HEK293T (cell line): ENCODE measurements at regions not wholly inside any gene's neighbourhood (a gene's known extent, or its start where the extent isn't known, plus 50 kb on each side); places are given as distances from the start of the nearest gene placed in this dataset.

Experiments used
- CTCF ChIA-PET: fragments of 350-600 bp; formaldehyde crosslinking; extraction: SDS; loops from one replicate; lab custom pipeline; 2021; ENCODE audit warnings: antibody characterized with exemption, inconsistent platforms; lab: Yijun Ruan, JAX
- POLR2A ChIA-PET: fragments of 350-600 bp; formaldehyde crosslinking; extraction: SDS; loops from one replicate; lab custom pipeline; 2020; ENCODE audit warnings: antibody characterized with exemption, inconsistent platforms; lab: Yijun Ruan, JAX
- DNase-seq: peaks from one replicate; pipeline ENCODE4 v3.0.0; 2012; ENCODE audit warnings: mixed read lengths; ENCODE audit errors: extremely low spot score
- ARNT ChIP-seq: fragments of 450-650 bp; IDR thresholded peaks from 2 replicates; pipeline ENCODE4 v1.6.1; 2017; ENCODE audit warnings: mild to moderate bottlenecking
- BHLHE40 ChIP-seq: fragments of 450-650 bp; IDR thresholded peaks from 2 replicates; pipeline ENCODE4 v1.6.1; 2016; ENCODE audit warnings: mild to moderate bottlenecking, moderate library complexity, borderline replicate concordance
- CTBP1 ChIP-seq: fragments of 450-650 bp; IDR thresholded peaks from 2 replicates; pipeline ENCODE4 v1.6.1; 2016; ENCODE audit warnings: borderline replicate concordance
- ELF4 ChIP-seq: fragments of 450-650 bp; IDR thresholded peaks from 2 replicates; pipeline ENCODE4 v1.6.1; 2017; ENCODE audit warnings: antibody characterized with exemption
- FOXA1 ChIP-seq: fragments of 450-650 bp; IDR thresholded peaks from 2 replicates; pipeline ENCODE4 v1.6.1; 2016; ENCODE audit warnings: mild to moderate bottlenecking
- FOXK2 ChIP-seq: fragments of 450-650 bp; IDR thresholded peaks from 2 replicates; pipeline ENCODE4 v1.6.1; 2016; ENCODE audit warnings: mild to moderate bottlenecking
- FOXM1 ChIP-seq: fragments of 450-650 bp; IDR thresholded peaks from 2 replicates; pipeline ENCODE4 v1.6.1; 2017; ENCODE audit warnings: mild to moderate bottlenecking, borderline replicate concordance
- HDGF ChIP-seq: fragments of 450-650 bp; IDR thresholded peaks from 2 replicates; pipeline ENCODE4 v1.6.1; 2017; ENCODE audit warnings: antibody characterized with exemption, borderline replicate concordance
- L3MBTL2 ChIP-seq: fragments of 450-650 bp; conservative IDR thresholded peaks from 2 replicates; pipeline ENCODE4 v1.6.1; 2016; ENCODE audit warnings: mild to moderate bottlenecking
- LEF1 ChIP-seq: fragments of 450-650 bp; IDR thresholded peaks from 2 replicates; pipeline ENCODE4 v1.6.1; 2017; ENCODE audit warnings: mild to moderate bottlenecking, borderline replicate concordance
- NFRKB ChIP-seq: fragments of 450-650 bp; IDR thresholded peaks from 2 replicates; pipeline ENCODE4 v1.6.1; 2016; ENCODE audit warnings: mild to moderate bottlenecking, moderate library complexity
- SP1 ChIP-seq: fragments of 450-650 bp; IDR thresholded peaks from 2 replicates; pipeline ENCODE4 v1.6.1; 2017
- SUZ12 ChIP-seq: fragments of 450-650 bp; IDR thresholded peaks from 2 replicates; pipeline ENCODE4 v1.6.1; 2016; ENCODE audit warnings: mild to moderate bottlenecking
- TARDBP ChIP-seq: fragments of 450-650 bp; IDR thresholded peaks from 2 replicates; pipeline ENCODE4 v1.6.1; 2016
- ZNF384 ChIP-seq: fragments of 450-650 bp; IDR thresholded peaks from 2 replicates; pipeline ENCODE4 v1.6.1; 2016
- TF ChIP-seq, protein P1 (sequence below): fragments of 450-650 bp; IDR thresholded peaks from 2 replicates; pipeline ENCODE4 v1.6.1; 2016

DNA sequence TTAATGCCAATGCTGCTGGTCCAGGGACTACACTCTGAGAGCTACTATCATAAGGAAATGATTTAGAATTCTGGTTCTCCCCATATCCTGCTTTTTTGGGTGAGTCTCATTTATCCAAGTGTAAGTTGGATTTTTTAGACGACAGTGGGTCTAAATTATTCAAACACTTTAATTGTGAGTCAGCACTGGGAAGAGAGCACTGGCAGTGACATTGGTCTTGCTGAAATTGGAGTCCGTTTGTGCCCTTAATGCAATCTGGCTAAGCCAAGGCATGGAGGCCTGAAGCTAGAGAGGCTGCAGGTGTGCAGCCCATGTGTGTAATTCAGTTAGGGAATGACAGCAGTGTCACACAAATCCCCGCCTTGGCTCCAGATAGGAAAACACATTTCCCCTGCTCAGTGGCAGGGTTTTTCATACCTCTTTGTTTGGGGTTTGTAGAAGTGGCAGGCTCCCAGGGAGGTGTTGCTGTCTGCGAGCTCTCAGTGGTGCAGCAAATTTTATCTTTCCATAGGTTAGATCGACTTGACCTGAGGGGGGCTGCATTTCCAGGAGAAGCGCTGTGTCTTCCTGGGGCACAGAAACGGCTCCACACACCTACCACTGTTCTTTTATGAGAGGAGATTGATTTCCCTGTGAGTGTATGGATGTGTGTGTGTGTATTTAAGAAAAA is 197.7 kb downstream of the CD47 start:
- no peak for DNase-seq
- ChIA-PET CTCF (no interaction called here), POLR2A (no interaction called here)
- no peak for TF ChIP-seq FOXK2
- no peak for TF ChIP-seq SUZ12
- TF ChIP-seq NFRKB: no peak
- TF ChIP-seq ELF4: no peak
- no peak for TF ChIP-seq SP1
- TF ChIP-seq BHLHE40: no peak
- no peak for TF ChIP-seq ARNT
- no peak for TF ChIP-seq FOXM1
- no peak for TF ChIP-seq FOXA1
- no peak for TF ChIP-seq TARDBP
- no peak for TF ChIP-seq HDGF

DNA sequence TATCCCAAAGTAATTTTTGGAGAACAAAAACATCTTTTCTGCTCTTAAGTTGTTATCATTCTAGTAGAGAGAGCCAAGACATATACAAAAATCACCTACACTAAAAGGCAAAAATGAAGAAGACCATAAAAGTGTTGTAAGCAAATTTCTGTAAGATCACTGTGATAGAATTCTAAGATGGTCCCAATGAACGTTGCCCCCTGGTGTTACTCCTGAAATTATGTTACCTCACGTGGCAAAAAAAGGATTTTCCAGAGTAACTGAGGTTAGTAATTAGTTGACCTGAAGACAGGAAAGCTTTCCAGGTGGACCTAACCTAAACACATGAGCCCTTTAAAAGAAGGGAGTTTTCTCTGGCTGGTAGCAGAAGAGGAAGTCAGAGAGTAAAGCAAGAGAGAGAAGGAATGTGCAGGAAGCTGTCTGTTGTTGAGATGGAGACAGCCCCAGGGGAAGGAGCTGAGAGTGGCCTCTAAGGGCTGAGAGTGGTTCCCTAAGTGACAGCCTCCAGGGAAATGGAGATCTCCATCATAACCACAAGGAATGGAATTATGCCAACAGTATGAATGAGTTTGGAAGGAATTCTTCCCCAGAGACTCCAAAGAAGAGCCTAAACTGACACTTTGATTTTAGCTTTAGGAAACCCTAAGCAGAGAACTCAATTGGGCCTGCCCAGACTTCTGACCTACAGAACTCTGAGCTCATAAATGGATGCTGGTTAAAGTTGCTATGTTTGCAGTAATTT is 205.9 kb downstream of the CD47 start:
- POLR2A ChIA-PET: no interaction called here
- TF ChIP-seq NFRKB (no peak), HDGF (no peak), SP1 (no peak), ARNT (no peak), ZNF384 (no peak), FOXK2 (no peak), SUZ12 (no peak), LEF1 (no peak), FOXM1 (no peak), CTBP1 (no peak), ELF4 (no peak), TARDBP (no peak), FOXA1 (no peak), L3MBTL2 (no peak), BHLHE40 (no peak)
- TF ChIP-seq, protein P1, sequence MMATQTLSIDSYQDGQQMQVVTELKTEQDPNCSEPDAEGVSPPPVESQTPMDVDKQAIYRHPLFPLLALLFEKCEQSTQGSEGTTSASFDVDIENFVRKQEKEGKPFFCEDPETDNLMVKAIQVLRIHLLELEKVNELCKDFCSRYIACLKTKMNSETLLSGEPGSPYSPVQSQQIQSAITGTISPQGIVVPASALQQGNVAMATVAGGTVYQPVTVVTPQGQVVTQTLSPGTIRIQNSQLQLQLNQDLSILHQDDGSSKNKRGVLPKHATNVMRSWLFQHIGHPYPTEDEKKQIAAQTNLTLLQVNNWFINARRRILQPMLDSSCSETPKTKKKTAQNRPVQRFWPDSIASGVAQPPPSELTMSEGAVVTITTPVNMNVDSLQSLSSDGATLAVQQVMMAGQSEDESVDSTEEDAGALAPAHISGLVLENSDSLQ: no peak

DNA sequence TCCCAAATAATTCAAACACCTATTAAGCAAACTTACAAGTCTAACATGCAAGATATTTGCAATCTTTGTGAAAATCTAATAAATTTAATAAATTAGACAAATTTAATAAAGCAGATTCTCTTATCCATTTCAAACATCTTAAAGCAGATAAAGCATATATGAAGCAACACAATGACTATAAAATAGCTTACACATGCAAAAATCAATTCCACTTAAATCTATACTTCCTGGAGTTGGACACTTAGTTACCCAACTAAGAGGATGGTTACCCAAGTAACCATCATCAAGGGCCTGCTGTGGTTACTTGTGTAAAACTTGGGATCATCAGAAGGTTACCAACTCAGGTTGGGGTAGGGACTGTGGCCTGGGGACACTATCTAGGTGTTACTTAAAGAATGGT is 206.8 kb downstream of the CD47 start:
- ChIA-PET CTCF (no interaction called here), POLR2A (no interaction called here)
- DNase-seq: no peak
- no peak for TF ChIP-seq HDGF
- TF ChIP-seq ZNF384: no peak
- no peak for TF ChIP-seq SUZ12
- TF ChIP-seq, protein P1: no peak
- TF ChIP-seq LEF1: no peak
- no peak for TF ChIP-seq CTBP1
- no peak for TF ChIP-seq ELF4

More for the DNA sequence above, 205.9 kb downstream of the CD47 start:
- no peak for DNase-seq
- CTCF ChIA-PET: no interaction called here

DNA sequence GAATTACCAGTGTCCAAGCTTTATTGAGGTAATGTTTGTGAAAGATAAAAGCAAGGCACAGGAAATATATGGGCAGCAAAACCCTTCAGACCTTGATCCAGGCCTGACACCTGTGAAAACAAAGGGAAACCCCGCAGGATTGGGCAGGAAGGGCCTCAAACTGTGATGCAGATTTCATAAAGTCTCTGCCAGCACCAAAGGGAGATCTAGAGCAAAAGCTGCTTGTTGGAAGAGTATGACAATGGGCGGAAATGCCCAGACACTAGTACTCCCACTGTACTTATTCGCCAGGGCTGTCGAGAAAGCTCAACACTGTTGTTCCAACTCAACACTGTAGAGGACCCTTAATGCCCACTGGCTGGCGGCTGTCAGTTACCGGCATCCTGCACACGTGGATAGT is 207.9 kb downstream of the CD47 start:
- TF ChIP-seq SUZ12: no peak
- no peak for TF ChIP-seq HDGF
- TF ChIP-seq L3MBTL2: no peak
- no peak for TF ChIP-seq TARDBP
- TF ChIP-seq FOXM1: no peak
- TF ChIP-seq BHLHE40: no peak
- TF ChIP-seq LEF1: no peak
- ChIA-PET POLR2A (no interaction called here), CTCF (no interaction called here)
- no peak for DNase-seq

DNA sequence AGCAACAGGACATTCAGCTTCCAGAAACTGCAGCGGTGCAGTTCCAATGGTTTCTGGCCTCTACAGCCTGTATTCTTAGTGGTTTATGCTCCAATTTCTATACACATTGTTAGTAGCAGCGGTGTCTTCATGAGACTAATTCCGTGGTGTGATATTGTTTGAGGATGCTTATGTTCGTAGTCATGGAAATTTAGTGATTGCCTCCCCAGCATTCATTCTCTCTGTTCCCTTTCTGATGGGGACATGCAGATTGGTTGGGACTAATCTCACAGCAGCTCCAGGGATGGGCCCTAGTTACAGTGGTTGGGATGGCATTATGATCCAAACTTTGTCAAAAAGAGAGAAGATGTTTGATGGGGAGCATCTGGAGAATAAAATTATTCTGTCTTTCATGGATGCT is 208.6 kb downstream of the CD47 start:
- POLR2A ChIA-PET: no interaction called here
- TF ChIP-seq CTBP1 (no peak), FOXK2 (no peak), SP1 (no peak), ELF4 (no peak)
- DNase-seq: no peak
- CTCF ChIA-PET: no interaction called here

DNA sequence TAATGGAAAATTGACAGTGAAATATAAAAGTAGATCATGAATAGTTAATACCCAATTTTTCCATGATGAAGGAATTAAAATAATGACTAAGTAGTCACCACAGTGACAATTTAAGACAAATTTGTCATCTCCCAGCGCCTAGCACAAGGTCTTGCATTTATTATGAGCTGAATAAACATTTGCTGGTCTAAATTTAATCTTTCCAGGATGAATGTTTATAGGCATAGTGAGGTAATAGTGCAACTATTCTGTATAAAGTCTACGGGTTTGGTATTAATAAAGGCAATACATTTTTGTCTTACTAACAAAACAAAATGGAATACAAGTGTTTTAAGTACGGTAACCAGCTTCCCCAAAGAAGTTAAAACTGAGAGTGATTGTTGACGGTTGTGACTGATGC is 209.3 kb downstream of the CD47 start:
- CTCF ChIA-PET: no interaction called here
- no peak for DNase-seq
- TF ChIP-seq FOXK2 (no peak), FOXM1 (no peak), NFRKB (no peak), ZNF384 (no peak), TARDBP (no peak)
- POLR2A ChIA-PET: no interaction called here

DNA sequence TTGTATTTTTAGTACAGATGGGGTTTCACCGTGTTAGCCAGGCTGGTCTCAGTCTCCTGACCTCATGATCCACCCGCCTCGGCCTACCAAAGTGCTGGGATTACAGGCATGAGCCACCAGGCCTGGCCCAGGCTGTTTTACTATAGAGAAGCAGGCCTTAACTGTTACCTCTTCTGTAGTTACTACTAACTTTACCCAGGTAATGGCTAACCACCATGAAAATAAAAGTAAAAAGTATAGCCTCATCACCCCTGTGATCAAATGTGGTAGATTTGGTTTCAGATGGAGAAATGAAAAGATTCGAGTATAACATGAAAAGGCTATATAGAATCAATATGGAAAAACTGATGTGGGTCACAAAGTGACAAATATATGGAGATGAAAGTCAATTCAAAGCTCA is 210.1 kb downstream of the CD47 start:
- POLR2A ChIA-PET: no interaction called here
- CTCF ChIA-PET: no interaction called here
- TF ChIP-seq HDGF (no peak), ELF4 (no peak), FOXM1 (no peak), BHLHE40 (no peak), L3MBTL2 (no peak), TARDBP (no peak), FOXK2 (no peak), SP1 (no peak), ARNT (no peak)
- TF ChIP-seq, protein P1: no peak

More for the DNA sequence above, 210.1 kb downstream of the CD47 start:
- DNase-seq: no peak
